H1 (cell line): ENCODE measurements at regions not wholly inside any gene's neighbourhood (a gene's known extent, or its start where the extent isn't known, plus 50 kb on each side); places are given as distances from the start of the nearest gene placed in this dataset.

Experiments
- ATF2 ChIP-seq: IDR thresholded peaks from 2 replicates; pipeline ENCODE4 v1.6.1; 2012; ENCODE audit warnings: low read length, inconsistent platforms
- EP300 ChIP-seq, 2 experiments: IDR thresholded peaks; 1 replicate in 1 of 2; 2 replicates in 1 of 2; pipeline ENCODE4 v1.6.1; 2011 to 2012; ENCODE audit warnings: low read depth in 2 of 2, low read length in 2 of 2, mild to moderate bottlenecking in 2 of 2, borderline replicate concordance in 1 of 2, inconsistent platforms in 1 of 2, moderate library complexity in 1 of 2
- JUND ChIP-seq: IDR thresholded peaks from 2 replicates; pipeline ENCODE4 v1.6.1; 2011; ENCODE audit warnings: mild to moderate bottlenecking, improper control_type of control experiment, low read length
- SIX5 ChIP-seq: IDR thresholded peaks from 2 replicates; pipeline ENCODE4 v1.6.1; 2011; ENCODE audit warnings: mild to moderate bottlenecking, low read depth, low read length
- SUZ12 ChIP-seq: fragments of 200-600 bp; sonication (generic); IDR thresholded peaks from 2 replicates; pipeline ENCODE4 v1.6.1; 2012; ENCODE audit warnings: mild to moderate bottlenecking, inconsistent platforms, low read length, moderate library complexity, mixed read lengths
- YY1 ChIP-seq: IDR thresholded peaks from 2 replicates; pipeline ENCODE4 v1.6.1; 2011; ENCODE audit warnings: low read depth, mild to moderate bottlenecking, low read length

- TF ChIP-seq SUZ12 = no peak
- no peak for TF ChIP-seq EP300 (IDR thresholded peaks at IDR 0.05; ENCODE audit: borderline replicate concordance in 1 of 2, low read depth in 2 of 2, low read length in 2 of 2)
- no peak for TF ChIP-seq YY1
- no peak for TF ChIP-seq ATF2
- TF ChIP-seq SIX5 = no peak
- TF ChIP-seq JUND = no peak
Measured at GRCh38 chr4:131257241-131257640, 1891.9 kb upstream of the PCDH10 start (continued).
